Thyroid gland (tissue), 4 donors: ENCODE measurements at regions not wholly inside any gene's neighbourhood (a gene's known extent, or its start where the extent isn't known, plus 50 kb on each side); places are given as distances from the start of the nearest gene placed in this dataset.

Source experiments
- CTCF ChIP-seq, 6 experiments: fragments of 200-600 bp in 3 of 6; fragments of 450-650 bp in 3 of 6; sonication (generic) in 3 of 6; IDR thresholded peaks; one replicate each; pipeline ENCODE4 v1.5.1; 2016 to 2019; ENCODE audit warnings: antibody characterized with exemption in 6 of 6, mild to moderate bottlenecking in 2 of 6, inconsistent platforms in 1 of 6, moderate library complexity in 1 of 6
- POLR2A ChIP-seq, 2 donors: fragments of 450-650 bp; IDR thresholded peaks; one replicate each; pipeline ENCODE4 v1.6.1; 2017; ENCODE audit warnings: antibody characterized with exemption in 2 of 2, mild to moderate bottlenecking in 2 of 2, moderate library complexity in 1 of 2

GRCh38 chr6:74505391-74505790, 700.5 kb downstream of the COL12A1 start:
- TF ChIP-seq CTCF (IDR thresholded peaks at IDR 0.05) (no peak), POLR2A (IDR thresholded peaks at IDR 0.05) (no peak)
